ENCODE measurements at regions not wholly inside any gene's neighbourhood (a gene's known extent, or its start where the extent isn't known, plus 50 kb on each side); places are given as distances from the start of the nearest gene placed in this dataset.

GRCh38 chr1:200301152-200301551, 108.7 kb downstream of the ZNF281 start:
- CTCF ChIA-PET (ENCODE audit: low intra/inter-chr PET ratio) = no interaction called here
- POLR2A ChIA-PET = interaction anchor here (0.7 to 1.0 kb wide), 3 partner anchors 22 to 65 kb away, joined by 3 to 4 read pairs (median 3); no protein-coding TSS in a partner anchor
- DNase-seq (ENCODE audit: extremely low read depth in 1 of 4, low spot score in 3 of 4) (no peak), FAIRE-seq (no peak), ATAC-seq (no peak)
- TF ChIP-seq CREB5 (CRISPR knock-in tag; IDR thresholded peaks at IDR 0.05) (no peak), POLR3A (IDR thresholded peaks at IDR 0.05; ENCODE audit: borderline replicate concordance, extremely low read depth, insufficient read depth, insufficient read length) (no peak), ZNF224 (CRISPR knock-in tag; IDR thresholded peaks at IDR 0.05) (no peak), CBX1 (IDR thresholded peaks at IDR 0.05; ENCODE audit: low read depth) (no peak), KLF1 (tag; IDR thresholded peaks at IDR 0.05) (no peak), ATF6 (CRISPR knock-in tag; IDR thresholded peaks at IDR 0.05) (no peak), KDM2B (CRISPR knock-in tag; IDR thresholded peaks at IDR 0.05) (no peak), JUN (IDR thresholded peaks at IDR 0.05; ENCODE audit: borderline replicate concordance, low read depth, low read length) (no peak), JUN (CRISPR knock-in tag; IDR thresholded peaks at IDR 0.05; ENCODE audit: borderline replicate concordance) (no peak), EP400 (IDR thresholded peaks at IDR 0.05) (no peak), IRF2 (CRISPR knock-in tag; IDR thresholded peaks at IDR 0.05) (no peak), SMAD2 (IDR thresholded peaks at IDR 0.05; ENCODE audit: low read depth, low read length) (no peak), SRF (CRISPR knock-in tag; IDR thresholded peaks at IDR 0.05) (no peak), SMAD1 (IDR thresholded peaks at IDR 0.05; ENCODE audit: low read depth, low read length, partially characterized antibody) (no peak), YBX1 (IDR thresholded peaks at IDR 0.05) (no peak), ZNF586 (CRISPR knock-in tag; conservative IDR thresholded peaks at IDR 0.05) (no peak), KLF6 (CRISPR knock-in tag; IDR thresholded peaks at IDR 0.05; ENCODE audit: borderline replicate concordance) (no peak), NR1H2 (CRISPR knock-in tag; IDR thresholded peaks at IDR 0.05) (no peak)
- 2% methylated on average over 3 of the region's 3 CpGs for WGBS (ENCODE audit: insufficient coverage, low coverage, missing lambda C conversion rate)
- Histone ChIP-seq H2AFZ (ENCODE audit: low read depth, low read length) (no peak overlapping the region), H3K4me1 (replicated peaks in 1 of 2; ENCODE audit: control insufficient read depth in 2 of 2, insufficient read depth in 2 of 2, low read length in 2 of 2) (peaks cover 0 to 5% of the 10 kb centered on the region in 2 experiments; a peak in 2 of 5 replicates), H3K4me3 (no peak overlapping the region), H3K36me3 (ENCODE audit: control insufficient read depth, insufficient read depth, low read length) (no peaks in the 10 kb centered on the region), H3K4me2 (ENCODE audit: insufficient read depth, low read length) (no peak overlapping the region), H3K9me3 (replicated peaks; ENCODE audit: control insufficient read depth, insufficient read depth, low read depth, low read length) (no peaks in the 10 kb centered on the region), H3K9ac (ENCODE audit: insufficient read depth in 1 of 2, low read depth in 2 of 2, low read length in 2 of 2) (no peak overlapping the region), H3K27me3 (ENCODE audit: control insufficient read depth in 2 of 2, insufficient read depth in 2 of 2, low read length in 2 of 2) (peaks cover 31 to 43% of the 10 kb centered on the region in 2 experiments), H3K27ac (ENCODE audit: extremely low read depth, low read depth, low read length) (no peak overlapping the region), H4K20me1 (replicated peaks; ENCODE audit: control insufficient read depth, insufficient read depth, low read length) (no peaks in the 10 kb centered on the region), H3K79me2 (ENCODE audit: control insufficient read depth, insufficient read depth, low read length) (no peaks in the 10 kb centered on the region), H3K9me1 (ENCODE audit: control insufficient read depth, insufficient read depth, low read length) (no peaks in the 10 kb centered on the region)
- in situ Hi-C loops (cut with MboI) (no loop called here), intact Hi-C loops (cut with micrococcal nuclease) (no loop called here)
- BruUV-seq (replicated peaks) = no TSS peak
